ENCODE measurements at regions not wholly inside any gene's neighbourhood (a gene's known extent, or its start where the extent isn't known, plus 50 kb on each side); places are given as distances from the start of the nearest gene placed in this dataset.
A peak's percentile ranks its signal among the peaks of the same experiment; 100 is the strongest.

DNA sequence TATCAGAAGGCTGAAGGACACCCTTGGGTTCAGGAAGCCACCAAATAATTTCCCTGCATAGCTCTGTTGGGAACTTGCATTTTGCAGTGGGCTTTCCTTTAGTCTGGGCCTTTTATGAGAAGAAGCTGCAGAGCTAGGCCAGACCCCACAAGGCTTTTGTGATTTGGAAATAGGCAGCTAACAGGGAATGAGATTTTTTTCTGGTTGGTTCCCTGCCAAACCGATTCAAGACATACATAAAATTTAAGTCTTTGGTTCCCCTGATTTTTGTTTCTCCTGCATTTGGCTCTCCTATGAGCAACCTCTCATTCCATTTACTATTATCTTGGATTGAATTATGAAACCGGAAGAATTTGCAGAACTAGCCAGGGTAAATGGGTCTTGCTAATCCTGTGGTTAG, 81.5 kb upstream of the PTCH1 start:
- TF ChIP-seq, protein P1, sequence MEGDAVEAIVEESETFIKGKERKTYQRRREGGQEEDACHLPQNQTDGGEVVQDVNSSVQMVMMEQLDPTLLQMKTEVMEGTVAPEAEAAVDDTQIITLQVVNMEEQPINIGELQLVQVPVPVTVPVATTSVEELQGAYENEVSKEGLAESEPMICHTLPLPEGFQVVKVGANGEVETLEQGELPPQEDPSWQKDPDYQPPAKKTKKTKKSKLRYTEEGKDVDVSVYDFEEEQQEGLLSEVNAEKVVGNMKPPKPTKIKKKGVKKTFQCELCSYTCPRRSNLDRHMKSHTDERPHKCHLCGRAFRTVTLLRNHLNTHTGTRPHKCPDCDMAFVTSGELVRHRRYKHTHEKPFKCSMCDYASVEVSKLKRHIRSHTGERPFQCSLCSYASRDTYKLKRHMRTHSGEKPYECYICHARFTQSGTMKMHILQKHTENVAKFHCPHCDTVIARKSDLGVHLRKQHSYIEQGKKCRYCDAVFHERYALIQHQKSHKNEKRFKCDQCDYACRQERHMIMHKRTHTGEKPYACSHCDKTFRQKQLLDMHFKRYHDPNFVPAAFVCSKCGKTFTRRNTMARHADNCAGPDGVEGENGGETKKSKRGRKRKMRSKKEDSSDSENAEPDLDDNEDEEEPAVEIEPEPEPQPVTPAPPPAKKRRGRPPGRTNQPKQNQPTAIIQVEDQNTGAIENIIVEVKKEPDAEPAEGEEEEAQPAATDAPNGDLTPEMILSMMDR (IDR thresholded peaks at IDR 0.05): no peak
- no peak for TF ChIP-seq POLR2A (IDR thresholded peaks at IDR 0.05)
- no peaks in the 10 kb centered on the region for H3K4me1 ChIP-seq
- WGBS (ENCODE audit: insufficient coverage, low coverage, low lambda C conversion rate, missing lambda C conversion rate): 61% methylated on average over 2 of the region's 2 CpGs
- no peak overlapping the region for H3K4me3 ChIP-seq
- ATAC-seq (no peak), DNase-seq (no peak)
- no peak overlapping the region for H3K27ac ChIP-seq
- no peaks in the 10 kb centered on the region for H3K36me3 ChIP-seq
- no peaks in the 10 kb centered on the region for H3K9me3 ChIP-seq
- no peaks in the 10 kb centered on the region for H3K27me3 ChIP-seq
- intact Hi-C loops (cut with DNase I): no loop called here

DNA sequence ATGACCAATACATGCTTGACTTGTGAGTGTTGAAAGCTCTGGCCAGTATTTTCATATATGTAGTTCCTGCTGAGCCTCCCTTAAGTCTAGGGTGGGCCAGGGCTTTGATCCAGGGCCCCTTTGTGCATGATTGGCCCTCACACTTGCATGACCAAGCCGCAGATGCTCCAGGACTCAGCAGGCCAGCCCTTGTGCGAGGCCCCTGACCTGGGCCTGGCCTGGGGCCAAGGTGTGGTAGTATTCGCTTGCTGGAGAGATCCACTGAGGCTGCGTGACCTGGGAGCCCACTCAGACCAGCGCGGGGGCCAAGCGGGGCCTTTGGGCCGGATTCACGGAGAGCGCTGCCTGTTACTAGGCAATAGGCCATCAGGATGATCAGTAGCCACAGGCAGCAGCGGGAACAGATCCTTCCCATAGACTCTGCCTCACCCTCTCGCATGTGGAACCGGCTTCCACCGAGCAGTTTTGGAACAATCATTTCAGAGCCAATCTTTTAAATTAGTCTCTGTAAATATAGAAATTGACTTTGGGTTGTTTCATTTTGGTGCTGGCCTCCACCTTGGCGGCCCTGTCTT, 79.0 kb upstream of the PTCH1 start:
- 90% methylated on average over 2 of the region's 15 CpGs for WGBS (ENCODE audit: insufficient coverage, low coverage, low lambda C conversion rate, missing lambda C conversion rate)
- no peak for DNase-seq
- H3K36me3 ChIP-seq: no peaks in the 10 kb centered on the region
- no peaks in the 10 kb centered on the region for H3K27me3 ChIP-seq
- no peak overlapping the region for H3K27ac ChIP-seq
- H3K4me3 ChIP-seq: no peak overlapping the region
- H3K4me1 ChIP-seq: no peaks in the 10 kb centered on the region
- no peak for TF ChIP-seq POLR2A (IDR thresholded peaks at IDR 0.05)
- ATAC-seq: no peak
- H3K9me3 ChIP-seq: no peaks in the 10 kb centered on the region
- intact Hi-C loops (cut with DNase I): no loop called here

DNA sequence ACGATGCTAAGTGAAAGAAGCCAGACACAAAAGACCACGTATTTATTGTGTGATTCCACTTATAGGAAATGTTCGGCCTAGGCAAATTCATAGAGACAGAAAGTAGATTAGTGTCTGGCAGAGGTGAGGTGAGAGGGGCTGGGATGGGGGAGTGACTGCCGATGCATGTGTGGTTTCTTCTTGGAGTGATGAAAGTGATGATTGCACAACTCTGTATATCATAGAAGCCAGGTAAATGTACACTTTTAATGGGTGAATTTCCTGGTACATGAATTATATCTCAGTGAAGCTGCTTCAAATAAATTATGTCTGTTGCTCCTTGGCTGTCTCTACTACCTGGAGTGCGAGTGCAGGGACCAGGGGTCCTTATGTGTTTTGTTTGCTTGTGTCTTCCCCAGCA, 76.2 kb upstream of the PTCH1 start:
- TF ChIP-seq, protein P1 (IDR thresholded peaks at IDR 0.05): no peak
- TF ChIP-seq POLR2A (IDR thresholded peaks at IDR 0.05): no peak
- Histone ChIP-seq H3K4me1 (peaks cover 0 to 17% (median 6%) of the 10 kb centered on the region in 4 donors), H3K9me3 (no peaks in the 10 kb centered on the region), H3K27me3 (no peaks in the 10 kb centered on the region), H3K27ac (no peak overlapping the region), H3K36me3 (no peaks in the 10 kb centered on the region), H3K4me3 (no peak overlapping the region)
- ATAC-seq (no peak), DNase-seq (no peak)
- 73% methylated on average over 5 of the region's 5 CpGs for WGBS (ENCODE audit: insufficient coverage, low coverage, low lambda C conversion rate, missing lambda C conversion rate)
- intact Hi-C loops (cut with DNase I): no loop called here

DNA sequence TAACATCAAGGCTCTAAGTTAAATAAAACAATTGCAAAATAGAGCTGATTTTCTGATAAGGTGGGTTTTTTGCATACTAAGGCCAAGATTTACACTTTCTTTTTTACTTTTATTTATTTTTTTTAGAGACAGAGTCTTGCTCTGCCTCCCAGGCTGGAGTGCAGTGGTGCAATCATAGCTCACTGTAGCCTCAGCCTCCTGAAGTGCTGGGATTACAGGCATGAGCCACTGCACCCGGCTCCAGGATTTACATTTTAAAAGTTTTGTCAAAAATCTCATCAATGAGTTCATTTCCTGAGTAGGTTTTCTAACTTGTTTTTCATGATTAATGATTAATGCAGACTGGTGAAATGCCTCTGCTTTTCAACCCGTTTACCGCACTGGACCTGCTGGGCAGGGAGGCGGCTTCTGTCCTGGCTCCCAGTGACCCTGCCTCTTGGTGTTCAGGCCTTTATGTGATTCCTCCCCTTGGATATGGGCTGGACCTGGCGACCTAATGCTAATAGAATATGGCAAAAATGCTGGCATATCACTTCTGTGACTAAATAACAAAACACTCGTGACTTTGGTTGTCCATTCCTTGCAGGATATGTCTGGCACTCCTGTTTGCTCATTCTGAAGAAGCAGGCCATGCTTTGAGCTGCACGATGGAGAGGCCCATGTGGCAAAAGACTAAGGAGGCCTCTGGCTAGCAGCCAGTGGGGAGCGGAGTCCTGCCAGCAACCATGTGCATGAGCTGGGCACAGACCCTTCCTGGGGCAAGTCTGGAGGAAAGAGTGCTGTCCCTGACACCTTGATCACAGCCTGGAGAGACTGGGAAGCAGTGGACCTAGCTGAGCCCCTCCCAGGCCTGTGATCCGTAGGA, 72.2 kb upstream of the PTCH1 start:
- Histone ChIP-seq H3K27ac (peak overlapping the region in 1 of 3 donors; percentile 27), H3K27me3 (no peaks in the 10 kb centered on the region), H3K4me1 (peaks cover 0 to 18% (median 6%) of the 10 kb centered on the region in 4 donors), H3K36me3 (no peaks in the 10 kb centered on the region), H3K9me3 (no peaks in the 10 kb centered on the region), H3K4me3 (no peak overlapping the region)
- 35% methylated on average over 6 of the region's 9 CpGs for whole genome bisulfite sequencing (ENCODE audit: insufficient coverage, low coverage, low lambda C conversion rate, missing lambda C conversion rate)
- intact Hi-C loops (cut with DNase I): no loop called here
- peak in 1 of 3 donors; percentile 40 for DNase-seq
- no peak for TF ChIP-seq POLR2A (IDR thresholded peaks at IDR 0.05)
- TF ChIP-seq, protein P1 (IDR thresholded peaks at IDR 0.05): no peak
- peak; percentile 86 to 96 (median 88) for ATAC-seq

Measured in right lobe of liver (tissue), 6 donors.